Nephron progenitor cell (in vitro differentiated cells): ENCODE measurements at regions not wholly inside any gene's neighbourhood (a gene's known extent, or its start where the extent isn't known, plus 50 kb on each side); places are given as distances from the start of the nearest gene placed in this dataset.
A peak's percentile ranks its signal among the peaks of the same experiment; 100 is the strongest.

Experiments
- DNase-seq: peaks from one replicate; pipeline ENCODE4 v3.0.0; 2021
- H3K27ac Mint-ChIP-seq: 2 replicates; pipeline ENCODE4 v1.8.0; 2021; ENCODE audit warnings: mild to moderate bottlenecking, moderate library complexity, mixed read lengths
- H3K27me3 Mint-ChIP-seq: 2 replicates; pipeline ENCODE4 v1.8.0; 2021; ENCODE audit warnings: mild to moderate bottlenecking, low read depth, mixed read lengths; ENCODE audit not compliant: poor library complexity
- H3K36me3 Mint-ChIP-seq: 2 replicates; pipeline ENCODE4 v1.8.0; 2021; ENCODE audit warnings: low read depth, mixed read lengths
- H3K4me1 Mint-ChIP-seq: 2 replicates; pipeline ENCODE4 v1.8.0; 2021; ENCODE audit warnings: mixed read lengths
- H3K4me3 Mint-ChIP-seq: 2 replicates; pipeline ENCODE4 v1.8.0; 2021; ENCODE audit warnings: mild to moderate bottlenecking, moderate library complexity, mixed read lengths
- H3K9me3 Mint-ChIP-seq: 2 replicates; pipeline ENCODE4 v1.8.0; 2021; ENCODE audit warnings: mild to moderate bottlenecking, moderate library complexity, mixed read lengths
- TF ChIP-seq, protein P1 (sequence below): fragments of 200-600 bp; sonication (generic); IDR thresholded peaks from 2 replicates; pipeline ENCODE4 v1.5.0; 2021; ENCODE audit warnings: antibody characterized with exemption

DNA sequence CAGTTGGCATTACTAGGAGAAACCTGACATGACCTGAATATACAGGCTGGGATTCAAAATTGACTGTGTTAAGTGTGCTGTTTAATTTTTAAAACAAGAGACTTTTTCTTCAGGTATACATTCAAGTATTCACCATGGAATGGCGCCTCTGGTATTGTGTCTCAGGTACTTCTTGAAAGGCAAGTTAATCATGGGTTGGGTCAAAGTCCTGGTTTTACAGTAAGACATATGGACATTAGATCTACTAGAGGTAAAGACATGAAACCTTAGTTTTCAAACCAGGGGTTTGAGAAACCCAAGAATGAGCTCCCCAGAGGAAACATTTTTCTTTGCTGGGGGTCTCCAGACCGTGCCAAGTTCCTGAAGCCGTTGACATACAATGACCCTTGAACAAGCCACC, 232.4 kb downstream of the SAMD5 start:
- H3K36me3 Mint-ChIP-seq = no peaks in the 10 kb centered on the region
- no peak overlapping the region for H3K4me3 Mint-ChIP-seq
- no peak overlapping the region for H3K27ac Mint-ChIP-seq
- no peak for DNase-seq
- no peaks in the 10 kb centered on the region for H3K4me1 Mint-ChIP-seq
- TF ChIP-seq, protein P1, sequence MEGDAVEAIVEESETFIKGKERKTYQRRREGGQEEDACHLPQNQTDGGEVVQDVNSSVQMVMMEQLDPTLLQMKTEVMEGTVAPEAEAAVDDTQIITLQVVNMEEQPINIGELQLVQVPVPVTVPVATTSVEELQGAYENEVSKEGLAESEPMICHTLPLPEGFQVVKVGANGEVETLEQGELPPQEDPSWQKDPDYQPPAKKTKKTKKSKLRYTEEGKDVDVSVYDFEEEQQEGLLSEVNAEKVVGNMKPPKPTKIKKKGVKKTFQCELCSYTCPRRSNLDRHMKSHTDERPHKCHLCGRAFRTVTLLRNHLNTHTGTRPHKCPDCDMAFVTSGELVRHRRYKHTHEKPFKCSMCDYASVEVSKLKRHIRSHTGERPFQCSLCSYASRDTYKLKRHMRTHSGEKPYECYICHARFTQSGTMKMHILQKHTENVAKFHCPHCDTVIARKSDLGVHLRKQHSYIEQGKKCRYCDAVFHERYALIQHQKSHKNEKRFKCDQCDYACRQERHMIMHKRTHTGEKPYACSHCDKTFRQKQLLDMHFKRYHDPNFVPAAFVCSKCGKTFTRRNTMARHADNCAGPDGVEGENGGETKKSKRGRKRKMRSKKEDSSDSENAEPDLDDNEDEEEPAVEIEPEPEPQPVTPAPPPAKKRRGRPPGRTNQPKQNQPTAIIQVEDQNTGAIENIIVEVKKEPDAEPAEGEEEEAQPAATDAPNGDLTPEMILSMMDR = no peak
- H3K9me3 Mint-ChIP-seq = no peaks in the 10 kb centered on the region
- no peaks in the 10 kb centered on the region for H3K27me3 Mint-ChIP-seq

DNA sequence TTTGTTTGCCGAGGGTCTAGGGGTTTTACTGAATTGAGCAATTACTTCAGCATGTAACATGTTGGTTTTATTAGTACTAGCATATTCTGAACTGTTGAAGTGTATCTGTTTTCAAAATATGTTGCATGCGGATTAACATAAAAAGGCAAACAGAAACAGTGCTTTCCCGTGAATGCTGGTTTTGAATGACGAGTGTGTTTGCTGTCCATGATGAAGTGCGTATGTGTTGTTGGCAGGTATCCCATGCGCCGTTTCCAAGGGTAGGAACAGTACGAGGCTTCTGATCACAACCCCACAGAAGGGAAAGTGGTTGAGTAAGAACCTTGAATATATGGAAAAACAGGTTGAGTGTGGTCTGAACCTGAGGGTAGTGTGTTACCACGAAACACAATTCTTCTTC, 232.9 kb downstream of the SAMD5 start:
- no peaks in the 10 kb centered on the region for H3K36me3 Mint-ChIP-seq
- H3K4me3 Mint-ChIP-seq = no peak overlapping the region
- no peaks in the 10 kb centered on the region for H3K9me3 Mint-ChIP-seq
- H3K27me3 Mint-ChIP-seq = no peaks in the 10 kb centered on the region
- H3K27ac Mint-ChIP-seq = no peak overlapping the region
- H3K4me1 Mint-ChIP-seq = no peaks in the 10 kb centered on the region
- DNase-seq = no peak
- TF ChIP-seq, protein P1 = no peak

DNA sequence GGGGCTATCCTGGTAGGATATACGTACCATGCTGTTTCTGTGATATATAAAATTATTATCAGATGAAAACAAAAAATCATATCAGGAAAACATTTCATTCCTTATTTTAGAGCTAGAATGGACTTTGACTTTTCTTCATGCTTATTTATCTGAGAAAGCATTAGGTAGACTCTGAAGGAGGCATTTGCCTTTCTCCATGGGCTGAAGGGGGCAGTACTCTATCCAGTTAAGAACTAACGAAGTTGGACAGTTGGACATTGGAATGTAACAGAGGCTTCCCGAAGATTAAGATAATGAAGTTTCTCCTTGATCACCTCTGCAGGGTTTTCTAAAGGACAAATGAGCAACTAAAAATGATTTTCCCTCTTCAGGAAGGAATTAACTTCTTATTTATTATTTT, 233.9 kb downstream of the SAMD5 start:
- Mint-ChIP-seq H3K9me3 (no peaks in the 10 kb centered on the region), H3K27ac (no peak overlapping the region), H3K36me3 (no peaks in the 10 kb centered on the region), H3K27me3 (no peaks in the 10 kb centered on the region), H3K4me1 (no peaks in the 10 kb centered on the region), H3K4me3 (no peak overlapping the region)
- DNase-seq = no peak
- TF ChIP-seq, protein P1 = no peak

DNA sequence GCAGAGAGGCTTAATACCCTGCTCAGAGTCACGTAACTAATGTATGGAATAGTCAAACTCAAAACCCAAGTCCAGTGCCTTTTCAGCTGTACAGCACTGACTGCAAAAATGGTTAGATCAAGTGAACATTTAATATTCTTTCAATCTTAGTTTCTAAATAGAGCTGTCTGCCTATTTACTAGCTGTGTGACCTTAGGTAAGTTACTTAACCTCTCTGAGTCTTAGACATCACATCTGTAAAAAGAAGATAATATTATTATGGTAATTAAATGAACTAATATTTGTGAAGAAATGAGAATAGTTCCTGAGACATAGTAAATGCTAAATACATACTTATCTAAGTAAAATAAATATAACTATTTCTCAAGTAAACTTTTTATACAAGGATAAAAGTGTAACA, 235.5 kb downstream of the SAMD5 start:
- H3K9me3 Mint-ChIP-seq = no peaks in the 10 kb centered on the region
- H3K4me3 Mint-ChIP-seq = no peak overlapping the region

DNA sequence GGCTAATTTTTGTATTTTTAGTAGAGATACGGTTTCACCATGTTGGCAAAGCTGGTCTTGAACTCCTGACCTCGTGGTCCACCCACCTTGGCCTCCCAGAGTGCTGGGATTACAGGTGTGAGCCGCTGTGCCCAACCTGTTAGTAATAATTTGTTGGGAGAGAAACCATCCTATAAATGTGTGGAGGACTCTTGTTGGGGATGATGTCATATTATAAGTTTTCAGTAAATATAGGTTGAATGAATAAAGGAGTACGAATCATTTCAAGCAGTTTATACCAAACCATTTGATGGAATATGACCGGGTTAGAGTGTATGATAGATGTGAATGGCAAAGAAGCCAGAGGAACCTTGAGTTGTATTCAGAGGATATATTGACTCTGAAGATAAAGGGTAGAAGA, 240.8 kb downstream of the SAMD5 start:
- Mint-ChIP-seq H3K9me3 (no peaks in the 10 kb centered on the region), H3K27ac (no peak overlapping the region), H3K4me1 (no peaks in the 10 kb centered on the region), H3K36me3 (no peaks in the 10 kb centered on the region), H3K27me3 (no peaks in the 10 kb centered on the region), H3K4me3 (no peak overlapping the region)
- DNase-seq = no peak
- TF ChIP-seq, protein P1 = no peak

More for the DNA sequence above, 235.5 kb downstream of the SAMD5 start:
- no peaks in the 10 kb centered on the region for H3K36me3 Mint-ChIP-seq
- no peaks in the 10 kb centered on the region for H3K27me3 Mint-ChIP-seq
- no peaks in the 10 kb centered on the region for H3K4me1 Mint-ChIP-seq
- TF ChIP-seq, protein P1 = no peak
- no peak for DNase-seq
- H3K27ac Mint-ChIP-seq = no peak overlapping the region

DNA sequence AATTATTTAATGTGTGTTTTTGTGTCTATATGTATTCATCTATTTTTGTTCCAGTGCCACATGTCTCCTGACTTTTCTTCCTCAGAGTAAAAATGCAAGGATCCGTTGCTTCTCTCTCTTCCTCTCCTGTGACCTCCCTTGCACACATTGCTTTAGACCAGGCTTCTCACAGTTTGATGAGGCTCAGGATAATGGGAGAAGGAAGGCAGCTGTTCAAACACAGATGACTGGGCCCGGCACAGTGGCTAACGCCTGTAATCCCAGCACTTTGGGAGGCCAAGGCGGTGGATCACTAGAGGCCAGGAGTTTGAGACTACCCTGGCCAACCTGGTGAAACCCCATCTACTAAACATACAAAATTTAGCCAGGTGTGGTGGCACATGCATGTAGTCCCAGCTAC, 241.9 kb downstream of the SAMD5 start:
- peaks cover 8% of the 10 kb centered on the region for H3K9me3 Mint-ChIP-seq
- H3K27me3 Mint-ChIP-seq = no peaks in the 10 kb centered on the region

More for the DNA sequence above, 241.9 kb downstream of the SAMD5 start:
- no peaks in the 10 kb centered on the region for H3K4me1 Mint-ChIP-seq
- TF ChIP-seq, protein P1 = no peak
- no peak overlapping the region for H3K4me3 Mint-ChIP-seq
- no peak for DNase-seq
- peak overlapping the region; percentile 59 for H3K27ac Mint-ChIP-seq
- no peaks in the 10 kb centered on the region for H3K36me3 Mint-ChIP-seq
